Vagina (tissue), 2 donors: ENCODE measurements at regions not wholly inside any gene's neighbourhood (a gene's known extent, or its start where the extent isn't known, plus 50 kb on each side); places are given as distances from the start of the nearest gene placed in this dataset.

Source experiments
- DNase-seq, 2 donors: peaks; one replicate each; pipeline ENCODE4 v3.0.0-alpha.2; 2017; ENCODE audit errors: extremely low spot score in 2 of 2
- H3K27ac ChIP-seq: fragments of 200-600 bp; sonication (generic); one replicate; pipeline ENCODE4 v1.5.1; 2019
- H3K27me3 ChIP-seq: fragments of 200-600 bp; sonication (generic); one replicate; pipeline ENCODE4 v1.5.1; 2019
- H3K36me3 ChIP-seq, 2 donors: fragments of 200-600 bp; sonication (generic); one replicate each; pipeline ENCODE4 v1.5.1; 2017 to 2019
- H3K4me1 ChIP-seq: fragments of 200-600 bp; sonication (generic); one replicate; pipeline ENCODE4 v1.5.1; 2019
- H3K4me3 ChIP-seq, 2 donors: fragments of 200-600 bp; sonication (generic); 1 replicate in 1 of 2; 2 replicates in 1 of 2; pipeline ENCODE4 v1.5.1; 2016 to 2019
- H3K9me3 ChIP-seq: fragments of 200-600 bp; sonication (generic); one replicate; pipeline ENCODE4 v1.5.1; 2019
- POLR2A ChIP-seq, 2 donors: fragments of 450-650 bp; IDR thresholded peaks; one replicate each; pipeline ENCODE4 v1.6.1; 2017; ENCODE audit warnings: antibody characterized with exemption in 2 of 2, mild to moderate bottlenecking in 2 of 2, moderate library complexity in 2 of 2
- POLR2AphosphoS5 ChIP-seq, 2 donors: sonication (generic); formaldehyde crosslinking; IDR thresholded peaks; one replicate each; pipeline ENCODE4 v1.9.0; 2017; ENCODE audit warnings: antibody characterized with exemption in 2 of 2, mild to moderate bottlenecking in 2 of 2, low read depth in 1 of 2; ENCODE audit not compliant: insufficient read depth in 1 of 2
- intact Hi-C: fragments of 100-400 bp; cut with DNase I; formaldehyde crosslinking; loops from one replicate; pipeline ENCODE4 v1.15.1; 2023
- TF ChIP-seq, protein P1 (sequence below), 3 experiments: fragments of 450-650 bp in 2 of 3; fragments of 200-600 bp in 1 of 3; sonication (generic) in 1 of 3; IDR thresholded peaks; one replicate each; pipeline ENCODE4 v1.5.1; 2017 to 2019; ENCODE audit warnings: antibody characterized with exemption in 3 of 3, mild to moderate bottlenecking in 2 of 3, moderate library complexity in 2 of 3

- intact Hi-C loops = no loop called here
Observed at GRCh38 chr3:168973897-168974296, 689.6 kb downstream of the MECOM start.

GRCh38 chr3:168973206-168973605 lies 690.3 kb downstream of the MECOM start:
- no peaks in the 10 kb centered on the region for H3K9me3 ChIP-seq
- H3K4me1 ChIP-seq = no peaks in the 10 kb centered on the region
- TF ChIP-seq POLR2A (IDR thresholded peaks at IDR 0.05) (no peak), POLR2AphosphoS5 (IDR thresholded peaks at IDR 0.05; ENCODE audit: insufficient read depth in 1 of 2, low read depth in 1 of 2) (no peak)
- TF ChIP-seq, protein P1, sequence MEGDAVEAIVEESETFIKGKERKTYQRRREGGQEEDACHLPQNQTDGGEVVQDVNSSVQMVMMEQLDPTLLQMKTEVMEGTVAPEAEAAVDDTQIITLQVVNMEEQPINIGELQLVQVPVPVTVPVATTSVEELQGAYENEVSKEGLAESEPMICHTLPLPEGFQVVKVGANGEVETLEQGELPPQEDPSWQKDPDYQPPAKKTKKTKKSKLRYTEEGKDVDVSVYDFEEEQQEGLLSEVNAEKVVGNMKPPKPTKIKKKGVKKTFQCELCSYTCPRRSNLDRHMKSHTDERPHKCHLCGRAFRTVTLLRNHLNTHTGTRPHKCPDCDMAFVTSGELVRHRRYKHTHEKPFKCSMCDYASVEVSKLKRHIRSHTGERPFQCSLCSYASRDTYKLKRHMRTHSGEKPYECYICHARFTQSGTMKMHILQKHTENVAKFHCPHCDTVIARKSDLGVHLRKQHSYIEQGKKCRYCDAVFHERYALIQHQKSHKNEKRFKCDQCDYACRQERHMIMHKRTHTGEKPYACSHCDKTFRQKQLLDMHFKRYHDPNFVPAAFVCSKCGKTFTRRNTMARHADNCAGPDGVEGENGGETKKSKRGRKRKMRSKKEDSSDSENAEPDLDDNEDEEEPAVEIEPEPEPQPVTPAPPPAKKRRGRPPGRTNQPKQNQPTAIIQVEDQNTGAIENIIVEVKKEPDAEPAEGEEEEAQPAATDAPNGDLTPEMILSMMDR (IDR thresholded peaks at IDR 0.05) = no peak
- H3K27ac ChIP-seq = no peak overlapping the region
- H3K4me3 ChIP-seq = no peak overlapping the region
- H3K27me3 ChIP-seq = no peaks in the 10 kb centered on the region
- intact Hi-C loops = no loop called here
- no peak for DNase-seq
- no peaks in the 10 kb centered on the region for H3K36me3 ChIP-seq

More at GRCh38 chr3:168973897-168974296, 689.6 kb downstream of the MECOM start:
- TF ChIP-seq, protein P1 (IDR thresholded peaks at IDR 0.05) = no peak
- TF ChIP-seq POLR2A (IDR thresholded peaks at IDR 0.05) (no peak), POLR2AphosphoS5 (IDR thresholded peaks at IDR 0.05; ENCODE audit: insufficient read depth in 1 of 2, low read depth in 1 of 2) (no peak)
- no peak for DNase-seq
- Histone ChIP-seq H3K27me3 (no peaks in the 10 kb centered on the region), H3K36me3 (no peaks in the 10 kb centered on the region), H3K4me1 (no peaks in the 10 kb centered on the region), H3K4me3 (no peak overlapping the region), H3K9me3 (no peaks in the 10 kb centered on the region), H3K27ac (no peak overlapping the region)

DNA sequence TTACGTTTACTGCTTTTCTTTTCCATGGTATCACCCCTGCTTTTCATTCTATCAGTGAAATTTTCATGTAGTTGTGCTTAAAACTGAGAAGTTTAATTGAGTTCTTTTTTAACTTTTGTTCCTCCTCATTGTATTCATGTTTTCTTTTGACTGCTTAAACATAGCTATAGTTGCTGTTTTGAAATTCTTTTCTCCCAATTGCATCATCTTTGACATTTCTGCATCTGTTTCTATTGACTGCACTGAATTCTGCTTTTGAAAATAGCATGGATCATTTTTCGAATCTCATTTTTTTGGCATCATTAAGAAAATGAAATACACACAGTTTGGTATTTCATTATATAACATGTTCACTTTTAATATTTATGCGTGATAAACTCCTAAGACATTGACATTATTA lies 694.9 kb downstream of the MECOM start:
- H3K27me3 ChIP-seq = no peaks in the 10 kb centered on the region
- TF ChIP-seq POLR2AphosphoS5 (IDR thresholded peaks at IDR 0.05; ENCODE audit: insufficient read depth in 1 of 2, low read depth in 1 of 2) (no peak), POLR2A (IDR thresholded peaks at IDR 0.05) (no peak)
- TF ChIP-seq, protein P1 (IDR thresholded peaks at IDR 0.05) = no peak
- no peaks in the 10 kb centered on the region for H3K36me3 ChIP-seq
- H3K27ac ChIP-seq = no peak overlapping the region
- DNase-seq = no peak
- intact Hi-C loops = no loop called here
- H3K4me1 ChIP-seq = no peaks in the 10 kb centered on the region
- H3K4me3 ChIP-seq = no peak overlapping the region
- H3K9me3 ChIP-seq = no peaks in the 10 kb centered on the region

- Histone ChIP-seq H3K4me1 (no peaks in the 10 kb centered on the region), H3K27ac (no peak overlapping the region), H3K27me3 (no peaks in the 10 kb centered on the region), H3K4me3 (no peak overlapping the region), H3K9me3 (no peaks in the 10 kb centered on the region), H3K36me3 (no peaks in the 10 kb centered on the region)
- DNase-seq = no peak
- intact Hi-C loops = no loop called here
- TF ChIP-seq, protein P1 (IDR thresholded peaks at IDR 0.05) = no peak
- TF ChIP-seq POLR2A (IDR thresholded peaks at IDR 0.05) = no peak
- TF ChIP-seq POLR2AphosphoS5 (IDR thresholded peaks at IDR 0.05; ENCODE audit: insufficient read depth in 1 of 2, low read depth in 1 of 2) = no peak
Observed at GRCh38 chr3:168964736-168965135, 698.8 kb downstream of the MECOM start.

DNA sequence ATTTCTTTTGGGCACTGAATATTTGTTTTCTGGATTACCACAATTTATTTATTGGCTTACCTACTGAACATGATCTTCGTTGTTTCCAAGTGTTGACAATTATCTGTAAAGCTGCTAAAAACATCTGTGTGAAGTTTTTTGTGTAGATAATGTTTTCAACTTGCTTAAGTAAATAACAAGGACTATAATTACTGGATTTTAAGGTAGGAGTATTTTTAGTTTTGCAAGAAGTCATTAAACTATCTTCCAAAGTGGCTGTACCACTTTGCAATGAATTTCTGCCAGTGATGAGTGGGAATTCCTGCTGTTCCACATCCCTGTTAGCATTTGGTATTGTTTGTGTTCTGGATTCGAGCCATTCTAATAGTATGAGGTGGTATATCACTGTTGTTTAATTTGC lies 702.2 kb downstream of the MECOM start:
- Histone ChIP-seq H3K9me3 (no peaks in the 10 kb centered on the region), H3K36me3 (no peaks in the 10 kb centered on the region), H3K4me3 (no peak overlapping the region), H3K27ac (no peak overlapping the region), H3K4me1 (peaks cover under 1% of the 10 kb centered on the region), H3K27me3 (no peaks in the 10 kb centered on the region)
- intact Hi-C loops = no loop called here
- TF ChIP-seq POLR2A (IDR thresholded peaks at IDR 0.05) (no peak), POLR2AphosphoS5 (IDR thresholded peaks at IDR 0.05; ENCODE audit: insufficient read depth in 1 of 2, low read depth in 1 of 2) (no peak)
- TF ChIP-seq, protein P1 (IDR thresholded peaks at IDR 0.05) = no peak
- DNase-seq = no peak
